C1 segment of cervical spinal cord (tissue), 14 donors: ENCODE measurements at regions not wholly inside any gene's neighbourhood (a gene's known extent, or its start where the extent isn't known, plus 50 kb on each side); places are given as distances from the start of the nearest gene placed in this dataset.

ENCODE experiments used
- DNase-seq, 14 donors: peaks; one replicate each; lab custom pipeline; 2025; lab: John Stamatoyannopoulos, UW

GRCh38 chr7:46545790-46546189 is 624.7 kb upstream of the IGFBP3 start:
- DNase-seq, result no peak

- no peak for DNase-seq
Measured at GRCh38 chr7:46544396-46545008, 623.4 kb upstream of the IGFBP3 start.

GRCh38 chr7:46542076-46542475 is 621.0 kb upstream of the IGFBP3 start:
- DNase-seq, result no peak

- DNase-seq, result no peak
Measured at GRCh38 chr7:46539892-46540483, 618.9 kb upstream of the IGFBP3 start.

- no peak for DNase-seq
Measured at GRCh38 chr7:46537191-46537905, 616.3 kb upstream of the IGFBP3 start.

GRCh38 chr7:46534664-46535588 is 613.9 kb upstream of the IGFBP3 start:
- no peak for DNase-seq

GRCh38 chr7:46533946-46534345 is 612.9 kb upstream of the IGFBP3 start:
- DNase-seq, result no peak

- no peak for DNase-seq
Measured at GRCh38 chr7:46532571-46532970, 611.5 kb upstream of the IGFBP3 start.

- DNase-seq, result no peak
Measured at GRCh38 chr7:46530081-46530750, 609.1 kb upstream of the IGFBP3 start.

GRCh38 chr7:46527360-46527759 is 606.3 kb upstream of the IGFBP3 start:
- DNase-seq, result no peak

GRCh38 chr7:46525876-46526275 is 604.8 kb upstream of the IGFBP3 start:
- no peak for DNase-seq

GRCh38 chr7:46524350-46524749 is 603.3 kb upstream of the IGFBP3 start:
- no peak for DNase-seq

GRCh38 chr7:46522354-46522906 is 601.4 kb upstream of the IGFBP3 start:
- DNase-seq, result no peak

- DNase-seq, result no peak
Measured at GRCh38 chr7:46518713-46519112, 597.6 kb upstream of the IGFBP3 start.

GRCh38 chr7:46515844-46516590 is 594.9 kb upstream of the IGFBP3 start:
- DNase-seq, result no peak

GRCh38 chr7:46513447-46513848 is 592.4 kb upstream of the IGFBP3 start:
- no peak for DNase-seq

GRCh38 chr7:46512891-46513413 is 591.9 kb upstream of the IGFBP3 start:
- no peak for DNase-seq

GRCh38 chr7:46511442-46512215 is 590.6 kb upstream of the IGFBP3 start:
- DNase-seq, result no peak

GRCh38 chr7:46508583-46508982 is 587.5 kb upstream of the IGFBP3 start:
- DNase-seq, result no peak
